Mesothelial cell of epicardium (in vitro differentiated cells): ENCODE measurements at regions not wholly inside any gene's neighbourhood (a gene's known extent, or its start where the extent isn't known, plus 50 kb on each side); places are given as distances from the start of the nearest gene placed in this dataset.

ENCODE experiments used
- DNase-seq, 2 experiments: peaks; one replicate each; pipeline ENCODE4 v3.0.0; 2021; ENCODE audit warnings: low spot score in 2 of 2; ENCODE audit not compliant: unreplicated experiment in 2 of 2
- H3K27ac Mint-ChIP-seq: 2 replicates; pipeline ENCODE4 v1.8.0; 2021; ENCODE audit warnings: mixed read lengths
- H3K27me3 Mint-ChIP-seq: 2 replicates; pipeline ENCODE4 v1.8.0; 2021; ENCODE audit warnings: low read depth, mixed read lengths
- H3K36me3 Mint-ChIP-seq: 2 replicates; pipeline ENCODE4 v1.8.0; 2021; ENCODE audit warnings: mixed read lengths
- H3K4me1 Mint-ChIP-seq: 2 replicates; pipeline ENCODE4 v1.8.0; 2021; ENCODE audit warnings: mixed read lengths
- H3K4me3 Mint-ChIP-seq: 2 replicates; pipeline ENCODE4 v1.8.0; 2021; ENCODE audit warnings: mild to moderate bottlenecking, moderate library complexity, mixed read lengths
- H3K9me3 Mint-ChIP-seq: 2 replicates; pipeline ENCODE4 v1.8.0; 2021; ENCODE audit warnings: mixed read lengths
- CTCF ChIP-seq: fragments of 200-600 bp; sonication (generic); IDR thresholded peaks from one replicate; pipeline ENCODE4 v1.5.0; 2021; ENCODE audit warnings: antibody characterized with exemption; ENCODE audit not compliant: unreplicated experiment

DNA sequence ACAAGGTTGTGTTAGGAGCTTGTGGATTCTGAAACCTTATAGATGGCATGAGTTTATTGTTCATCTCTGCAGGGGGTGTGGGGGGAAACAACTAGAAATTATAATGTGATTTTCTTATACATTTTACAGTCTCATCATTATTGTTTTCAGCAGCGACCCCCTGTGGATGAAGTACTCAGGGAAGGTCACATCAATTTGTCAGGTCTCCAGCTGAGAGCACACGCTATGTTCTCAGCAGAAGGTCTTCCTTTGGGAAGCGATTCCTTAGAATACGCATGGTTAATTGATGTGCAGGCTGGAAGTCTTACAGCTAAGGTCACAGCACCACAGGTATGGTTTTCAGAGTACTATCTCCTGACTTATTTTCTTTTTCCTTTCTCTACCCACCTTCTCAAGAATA is 72.2 kb downstream of the BLTP1 start:
- no peak overlapping the region for H3K4me3 Mint-ChIP-seq
- peaks cover 22% of the 10 kb centered on the region for H3K36me3 Mint-ChIP-seq
- DNase-seq: no peak
- no peaks in the 10 kb centered on the region for H3K9me3 Mint-ChIP-seq
- TF ChIP-seq CTCF: no peak
- no peaks in the 10 kb centered on the region for H3K27me3 Mint-ChIP-seq
- H3K4me1 Mint-ChIP-seq: no peaks in the 10 kb centered on the region
- H3K27ac Mint-ChIP-seq: no peak overlapping the region

DNA sequence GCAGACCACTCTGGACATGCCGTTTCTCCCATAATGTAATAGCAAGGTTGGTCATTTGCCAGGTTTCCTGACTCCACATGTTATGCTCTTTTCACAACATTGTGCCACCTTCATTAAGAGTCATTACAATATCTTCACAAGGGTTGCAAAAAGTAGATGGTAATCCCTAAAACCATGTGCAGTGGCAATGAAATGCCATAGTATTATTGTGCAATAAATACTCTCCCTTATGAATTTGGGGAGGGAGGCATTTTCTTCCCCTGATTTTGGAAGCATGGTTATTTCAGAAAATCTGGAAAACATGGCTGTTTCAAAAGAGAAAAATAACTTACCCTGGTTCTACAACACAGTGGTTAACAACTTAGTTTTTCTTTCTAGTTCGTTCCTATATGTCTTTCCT is 75.1 kb downstream of the BLTP1 start:
- no peaks in the 10 kb centered on the region for H3K27me3 Mint-ChIP-seq
- H3K4me3 Mint-ChIP-seq: no peak overlapping the region
- TF ChIP-seq CTCF: no peak
- no peak for DNase-seq
- peaks cover 18% of the 10 kb centered on the region for H3K36me3 Mint-ChIP-seq
- H3K9me3 Mint-ChIP-seq: no peaks in the 10 kb centered on the region
- H3K4me1 Mint-ChIP-seq: no peaks in the 10 kb centered on the region
- H3K27ac Mint-ChIP-seq: no peak overlapping the region

DNA sequence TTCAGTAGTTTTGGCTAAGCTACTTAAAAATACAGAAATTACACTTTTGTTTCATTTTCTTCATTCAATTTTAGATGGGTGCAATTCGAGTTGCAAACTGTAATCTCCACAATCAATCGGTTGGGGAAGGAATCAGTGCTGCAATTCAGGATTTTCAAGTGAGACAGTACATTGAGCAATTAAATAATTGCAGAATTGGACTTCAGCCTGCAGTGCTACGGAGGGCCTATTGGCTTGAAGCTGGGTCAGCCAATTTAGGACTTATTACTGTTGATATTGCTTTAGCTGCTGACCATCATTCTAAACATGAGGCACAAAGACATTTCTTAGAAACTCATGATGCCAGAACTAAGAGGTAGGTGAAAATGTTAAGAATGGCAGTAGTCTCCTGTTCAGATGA is 77.7 kb downstream of the BLTP1 start:
- no peak for TF ChIP-seq CTCF
- H3K27ac Mint-ChIP-seq: no peak overlapping the region
- H3K4me1 Mint-ChIP-seq: no peaks in the 10 kb centered on the region
- no peaks in the 10 kb centered on the region for H3K27me3 Mint-ChIP-seq
- peaks cover 20% of the 10 kb centered on the region for H3K36me3 Mint-ChIP-seq
- H3K4me3 Mint-ChIP-seq: no peak overlapping the region
- no peaks in the 10 kb centered on the region for H3K9me3 Mint-ChIP-seq
- DNase-seq: no peak

DNA sequence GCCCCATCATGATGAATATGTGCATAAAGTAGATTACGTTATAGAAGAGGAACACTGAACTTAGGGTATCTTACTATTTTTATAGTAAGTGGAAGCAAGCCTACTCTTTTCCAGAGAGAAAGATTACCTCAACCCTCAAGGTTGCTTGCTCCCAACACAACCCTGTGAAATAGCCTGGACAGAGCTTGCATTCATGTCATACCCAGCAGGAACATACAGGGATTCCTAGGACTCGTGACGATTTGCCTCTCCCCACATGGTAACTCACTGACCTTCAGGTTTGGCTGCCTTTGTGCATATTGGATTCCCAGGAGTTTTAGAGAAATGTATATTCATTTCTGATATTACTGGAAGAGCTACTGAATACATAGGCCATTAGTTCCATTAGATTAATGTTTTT is 80.5 kb downstream of the BLTP1 start:
- H3K36me3 Mint-ChIP-seq: peaks cover 20% of the 10 kb centered on the region
- no peak for TF ChIP-seq CTCF
- H3K4me3 Mint-ChIP-seq: no peak overlapping the region
- DNase-seq: no peak
- H3K27ac Mint-ChIP-seq: no peak overlapping the region
- H3K4me1 Mint-ChIP-seq: no peaks in the 10 kb centered on the region
- no peaks in the 10 kb centered on the region for H3K9me3 Mint-ChIP-seq
- H3K27me3 Mint-ChIP-seq: no peaks in the 10 kb centered on the region

DNA sequence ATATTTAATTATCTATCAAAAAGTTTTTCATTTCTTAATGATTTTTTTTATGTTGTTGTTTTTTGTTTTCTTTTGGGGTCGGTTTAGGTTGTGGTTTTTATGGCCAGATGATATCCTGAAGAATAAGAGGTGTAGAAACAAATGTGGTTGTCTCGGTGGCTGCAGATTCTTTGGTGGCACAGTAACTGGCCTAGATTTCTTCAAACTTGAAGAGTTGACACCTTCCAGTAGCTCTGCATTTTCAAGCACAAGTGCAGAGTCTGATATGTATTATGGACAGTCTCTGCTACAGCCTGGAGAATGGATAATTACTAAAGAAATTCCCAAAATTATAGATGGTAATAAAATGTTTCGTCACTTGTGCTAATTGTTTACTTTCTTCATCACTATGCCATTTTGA is 82.6 kb downstream of the BLTP1 start:
- no peak for DNase-seq
- Mint-ChIP-seq H3K9me3 (no peaks in the 10 kb centered on the region), H3K4me1 (no peaks in the 10 kb centered on the region), H3K27ac (no peak overlapping the region), H3K36me3 (peaks cover 30% of the 10 kb centered on the region), H3K27me3 (no peaks in the 10 kb centered on the region), H3K4me3 (no peak overlapping the region)
- no peak for TF ChIP-seq CTCF

GRCh38 chr4:122243785-122244184 is 91.7 kb downstream of the BLTP1 start:
- no peak overlapping the region for H3K4me3 Mint-ChIP-seq
- no peak for DNase-seq

More at GRCh38 chr4:122243785-122244184, 91.7 kb downstream of the BLTP1 start:
- H3K9me3 Mint-ChIP-seq: no peaks in the 10 kb centered on the region
- no peaks in the 10 kb centered on the region for H3K4me1 Mint-ChIP-seq
- no peak for TF ChIP-seq CTCF
- no peaks in the 10 kb centered on the region for H3K27me3 Mint-ChIP-seq
- H3K27ac Mint-ChIP-seq: no peak overlapping the region
- H3K36me3 Mint-ChIP-seq: peaks cover 44% of the 10 kb centered on the region
